GM10266 (cell line): ENCODE measurements at regions not wholly inside any gene's neighbourhood (a gene's known extent, or its start where the extent isn't known, plus 50 kb on each side); places are given as distances from the start of the nearest gene placed in this dataset.

Experiments
- DNase-seq: peaks from one replicate; pipeline ENCODE4 v3.0.0; 2012; ENCODE audit errors: extremely low spot score
- CTCF ChIP-seq: IDR thresholded peaks from 2 replicates; pipeline ENCODE4 v1.5.1; 2012; ENCODE audit warnings: mild to moderate bottlenecking, low read depth; ENCODE audit not compliant: control insufficient read depth, insufficient read depth; ENCODE audit errors: missing control alignments

- no peak for DNase-seq
- no peak for TF ChIP-seq CTCF
Measured at GRCh38 chr4:11489453-11490083, 60.9 kb upstream of the HS3ST1 start.

DNA sequence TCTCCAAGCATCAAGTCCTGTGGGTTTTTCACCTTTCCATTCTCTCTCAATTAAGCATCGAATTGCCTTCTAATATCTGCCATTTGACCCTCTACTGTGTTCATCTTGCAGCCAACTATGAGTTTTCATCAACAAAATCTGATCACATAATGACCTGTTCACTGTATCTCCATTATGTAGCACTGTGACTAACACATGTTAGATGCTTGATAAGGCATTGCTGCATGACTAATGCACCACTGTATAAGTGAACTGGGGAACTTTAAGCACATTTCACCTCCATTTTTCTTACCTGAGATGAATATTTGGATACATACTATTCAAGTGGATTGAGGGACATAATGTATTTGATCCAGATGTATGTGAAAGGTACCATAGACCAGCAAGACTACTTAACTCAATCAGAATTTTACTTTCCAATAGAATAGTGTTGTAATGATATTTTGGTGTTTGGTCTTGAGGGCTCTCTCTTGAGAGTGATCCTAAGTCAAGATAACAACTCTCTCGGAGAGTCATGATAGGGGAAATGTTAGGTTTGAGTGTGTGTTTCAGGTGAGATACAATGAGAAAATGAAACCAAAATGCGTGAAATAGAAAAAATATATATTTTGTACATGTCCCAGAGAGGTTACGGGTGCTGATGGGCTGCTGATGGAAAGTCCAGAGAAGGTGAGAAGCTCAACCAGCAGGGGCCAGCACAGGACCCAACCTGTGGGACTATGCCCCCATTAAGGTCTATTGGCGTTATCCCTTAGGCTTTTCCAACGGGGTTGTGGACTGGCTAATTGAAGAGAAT is 60.2 kb upstream of the HS3ST1 start:
- DNase-seq, result no peak
- TF ChIP-seq CTCF, result no peak

- TF ChIP-seq CTCF, result no peak
Measured at GRCh38 chr4:11487868-11488544, 59.3 kb upstream of the HS3ST1 start.

DNA sequence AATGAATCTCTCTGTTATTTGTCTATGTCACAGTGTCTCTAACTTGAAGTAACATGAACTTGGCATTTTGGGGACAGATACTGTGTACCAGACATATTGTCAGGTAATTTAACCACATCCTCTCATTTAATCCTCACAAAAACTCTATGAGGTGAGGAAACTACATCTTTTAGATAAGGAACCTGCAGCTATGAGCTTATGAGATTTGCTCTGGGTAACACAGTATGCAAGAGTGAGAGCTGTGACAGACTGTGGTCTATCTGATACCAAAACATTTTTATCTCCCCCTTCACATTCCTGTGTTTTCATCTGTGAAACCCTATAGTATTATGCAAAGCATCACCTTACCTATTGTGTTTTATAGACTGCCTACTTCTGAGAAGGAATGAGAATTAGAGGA is 58.4 kb upstream of the HS3ST1 start:
- TF ChIP-seq CTCF, result no peak
- DNase-seq, result no peak

More at GRCh38 chr4:11487868-11488544, 59.3 kb upstream of the HS3ST1 start:
- no peak for DNase-seq

DNA sequence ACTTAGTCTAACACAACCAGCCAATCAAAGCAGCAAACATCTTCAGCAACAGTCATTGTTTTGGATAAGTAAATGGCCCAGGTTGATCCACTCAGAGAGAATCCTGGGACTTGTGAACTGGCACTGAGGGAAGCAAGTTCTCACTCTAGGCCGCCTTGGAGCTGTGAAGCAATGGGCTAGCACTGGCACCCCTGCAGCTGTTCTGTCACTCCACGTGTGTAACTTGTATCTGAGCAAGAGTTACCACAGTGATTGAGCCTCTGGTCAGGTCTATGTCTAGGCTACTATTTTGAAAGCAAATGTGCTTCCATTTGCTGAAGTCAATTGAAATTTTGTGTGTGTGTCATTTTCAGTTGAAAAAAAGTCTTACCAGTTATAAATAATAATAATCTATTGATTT is 57.2 kb upstream of the HS3ST1 start:
- no peak for DNase-seq
- no peak for TF ChIP-seq CTCF

- no peak for TF ChIP-seq CTCF
- DNase-seq, result no peak
Measured at GRCh38 chr4:11484531-11484930, 55.8 kb upstream of the HS3ST1 start.
